PC-3 (cell line): ENCODE measurements at regions not wholly inside any gene's neighbourhood (a gene's known extent, or its start where the extent isn't known, plus 50 kb on each side); places are given as distances from the start of the nearest gene placed in this dataset.

Experiments used
- ATAC-seq: fragments of 200-7000 bp; cut with Tn5 transposase; 2 replicates; pipeline ENCODE4 v1.9.1; 2020; ENCODE audit warnings: mild to moderate bottlenecking, moderate library complexity
- BruUV-seq: library from RNA; stranded (reverse); fragments of 400-500 nt; replicated peaks from 2 replicates; lab custom pipeline; 2021; lab: Mats Ljungman, UMichigan
- CTCF ChIA-PET: fragments of 300-600 bp; sonication (Branson Sonifier 250); formaldehyde crosslinking; loops from one replicate; lab custom pipeline; 2022; ENCODE audit warnings: antibody characterized with exemption; lab: Charles Lee
- POLR2A ChIA-PET: fragments of 300-600 bp; sonication (Branson Sonifier 250); formaldehyde crosslinking; loops from one replicate; lab custom pipeline; 2022; ENCODE audit warnings: antibody characterized with exemption; ENCODE audit not compliant: unreplicated experiment; lab: Charles Lee
- DNase-seq: peaks from one replicate; pipeline ENCODE4 v3.0.0-alpha.2; 2015
- H2AFZ ChIP-seq: fragments of 300-600 bp; sonication (generic); 2 replicates; pipeline ENCODE4 v1.6.0; 2016; ENCODE audit warnings: antibody characterized with exemption, low read length
- H3F3A ChIP-seq: fragments of 300-600 bp; sonication (generic); one replicate; pipeline ENCODE4 v1.6.0; 2017; ENCODE audit warnings: antibody characterized with exemption, low read length, control low read depth, mild to moderate bottlenecking; ENCODE audit not compliant: unreplicated experiment
- H3K27ac ChIP-seq: fragments of 300-600 bp; sonication (generic); 2 replicates; pipeline ENCODE4 v1.5.1; 2016; ENCODE audit warnings: mild to moderate bottlenecking, low read length
- H3K27me3 ChIP-seq: fragments of 300-600 bp; sonication (generic); 2 replicates; pipeline ENCODE4 v1.6.1; 2016; ENCODE audit warnings: low read length, mixed read lengths
- H3K36me3 ChIP-seq: fragments of 300-600 bp; sonication (generic); 2 replicates; pipeline ENCODE4 v1.6.1; 2016; ENCODE audit warnings: low read depth, mixed run types, low read length, mixed read lengths
- H3K4me1 ChIP-seq: fragments of 300-600 bp; sonication (generic); 2 replicates; pipeline ENCODE4 v1.5.1; 2016; ENCODE audit warnings: low read length; ENCODE audit not compliant: insufficient read depth
- H3K4me2 ChIP-seq: fragments of 300-600 bp; sonication (generic); 2 replicates; pipeline ENCODE4 v1.6.0; 2016; ENCODE audit warnings: low read length
- H3K4me3 ChIP-seq: fragments of 300-600 bp; sonication (generic); 2 replicates; pipeline ENCODE4 v1.5.1; 2016; ENCODE audit warnings: mild to moderate bottlenecking, low read length, mixed read lengths
- H3K79me2 ChIP-seq: fragments of 300-600 bp; sonication (generic); 2 replicates; pipeline ENCODE4 v1.6.1; 2017; ENCODE audit warnings: low read length, mixed read lengths
- H3K9ac ChIP-seq: fragments of 300-600 bp; sonication (generic); 2 replicates; pipeline ENCODE4 v1.6.0; 2016; ENCODE audit warnings: mild to moderate bottlenecking, low read length
- H3K9me2 ChIP-seq: fragments of 300-600 bp; sonication (generic); replicated peaks from 2 replicates; pipeline ENCODE4 v1.6.1; 2016; ENCODE audit warnings: mixed run types, low read length, mixed read lengths
- H3K9me3 ChIP-seq: fragments of 300-600 bp; sonication (generic); 2 replicates; pipeline ENCODE4 v1.6.1; 2016; ENCODE audit warnings: low read length, mixed read lengths
- H4K20me1 ChIP-seq: fragments of 300-600 bp; sonication (generic); 2 replicates; pipeline ENCODE4 v1.6.1; 2016; ENCODE audit warnings: low read length, mixed read lengths
- EZH2 ChIP-seq: fragments of 300-600 bp; sonication (generic); IDR thresholded peaks from one replicate; pipeline ENCODE4 v1.6.1; 2017; ENCODE audit warnings: antibody characterized with exemption, mild to moderate bottlenecking, low read length; ENCODE audit not compliant: unreplicated experiment
- EZH2phosphoT487 ChIP-seq: fragments of 300-600 bp; sonication (generic); IDR thresholded peaks from 2 replicates; pipeline ENCODE4 v1.6.1; 2018; ENCODE audit warnings: mild to moderate bottlenecking, antibody characterized with exemption, low read length, borderline replicate concordance
- intact Hi-C: fragments of 100-400 bp; cut with micrococcal nuclease; formaldehyde crosslinking; loops from 2 replicates; pipeline ENCODE4 v1.9.0; 2023
- TF ChIP-seq, protein P1 (sequence below): fragments of 300-600 bp; sonication (generic); conservative IDR thresholded peaks from 2 replicates; pipeline ENCODE4 v1.5.1; 2017; ENCODE audit warnings: antibody characterized with exemption, low read depth, mild to moderate bottlenecking, low read length

DNA sequence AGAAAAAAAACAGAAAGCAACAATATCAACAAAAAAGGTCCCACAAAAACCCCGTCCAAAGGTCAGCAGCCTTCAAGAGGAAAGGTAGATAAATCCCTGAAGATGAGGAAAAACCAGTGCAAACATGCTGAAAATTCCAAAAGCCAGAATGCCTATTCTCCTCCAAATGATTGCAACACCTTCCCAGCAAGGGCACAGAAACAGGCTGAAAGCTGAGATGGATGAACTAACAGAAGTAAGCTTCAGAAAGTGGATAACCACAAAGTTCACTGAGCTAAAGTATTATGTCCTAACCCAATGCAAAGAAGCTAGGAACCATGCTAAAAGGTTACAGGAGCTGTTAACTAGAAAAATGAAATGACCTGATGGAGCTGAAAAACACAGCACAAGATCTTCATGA lies 226.4 kb upstream of the DSEL start:
- Histone ChIP-seq H3K9me3 (no peaks in the 10 kb centered on the region), H3K4me3 (no peak overlapping the region), H3K9ac (no peak overlapping the region), H3K27ac (no peak overlapping the region), H4K20me1 (no peaks in the 10 kb centered on the region), H3K4me1 (no peaks in the 10 kb centered on the region), H3K27me3 (no peaks in the 10 kb centered on the region), H3K79me2 (no peaks in the 10 kb centered on the region), H3K4me2 (no peak overlapping the region), H3F3A (no peaks in the 10 kb centered on the region), H3K9me2 (no peaks in the 10 kb centered on the region), H2AFZ (no peak overlapping the region), H3K36me3 (no peaks in the 10 kb centered on the region)
- no peak for ATAC-seq
- ChIA-PET CTCF (no interaction called here), POLR2A (no interaction called here)
- TF ChIP-seq EZH2phosphoT487 (no peak), EZH2 (no peak)
- TF ChIP-seq, protein P1, sequence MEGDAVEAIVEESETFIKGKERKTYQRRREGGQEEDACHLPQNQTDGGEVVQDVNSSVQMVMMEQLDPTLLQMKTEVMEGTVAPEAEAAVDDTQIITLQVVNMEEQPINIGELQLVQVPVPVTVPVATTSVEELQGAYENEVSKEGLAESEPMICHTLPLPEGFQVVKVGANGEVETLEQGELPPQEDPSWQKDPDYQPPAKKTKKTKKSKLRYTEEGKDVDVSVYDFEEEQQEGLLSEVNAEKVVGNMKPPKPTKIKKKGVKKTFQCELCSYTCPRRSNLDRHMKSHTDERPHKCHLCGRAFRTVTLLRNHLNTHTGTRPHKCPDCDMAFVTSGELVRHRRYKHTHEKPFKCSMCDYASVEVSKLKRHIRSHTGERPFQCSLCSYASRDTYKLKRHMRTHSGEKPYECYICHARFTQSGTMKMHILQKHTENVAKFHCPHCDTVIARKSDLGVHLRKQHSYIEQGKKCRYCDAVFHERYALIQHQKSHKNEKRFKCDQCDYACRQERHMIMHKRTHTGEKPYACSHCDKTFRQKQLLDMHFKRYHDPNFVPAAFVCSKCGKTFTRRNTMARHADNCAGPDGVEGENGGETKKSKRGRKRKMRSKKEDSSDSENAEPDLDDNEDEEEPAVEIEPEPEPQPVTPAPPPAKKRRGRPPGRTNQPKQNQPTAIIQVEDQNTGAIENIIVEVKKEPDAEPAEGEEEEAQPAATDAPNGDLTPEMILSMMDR = no peak
- no TSS peak for BruUV-seq
- intact Hi-C loops = no loop called here
- no peak for DNase-seq

DNA sequence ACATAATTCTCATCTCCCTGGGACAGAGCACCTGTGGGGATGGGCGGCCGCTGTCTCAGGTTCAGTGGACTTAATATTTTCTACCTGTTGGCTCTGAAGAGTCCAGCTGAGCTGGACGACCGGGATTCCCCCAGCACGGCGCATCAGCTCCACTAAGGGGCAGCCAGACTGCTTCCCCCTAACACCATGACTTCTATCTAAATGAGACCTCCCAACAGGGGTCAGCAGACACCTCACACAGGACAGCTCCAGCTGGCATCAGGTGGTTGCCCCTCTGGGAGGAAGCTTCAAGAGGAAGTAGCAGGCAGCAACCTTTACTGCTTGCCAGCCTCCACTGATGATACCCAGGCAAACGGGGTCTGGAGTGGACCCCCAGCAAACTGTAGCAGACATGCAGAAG lies 226.0 kb upstream of the DSEL start:
- no peaks in the 10 kb centered on the region for H3F3A ChIP-seq
- CTCF ChIA-PET = no interaction called here
- H4K20me1 ChIP-seq = no peaks in the 10 kb centered on the region
- H3K4me1 ChIP-seq = no peaks in the 10 kb centered on the region
- POLR2A ChIA-PET = no interaction called here
- H3K79me2 ChIP-seq = no peaks in the 10 kb centered on the region
- no peak overlapping the region for H2AFZ ChIP-seq
- H3K27ac ChIP-seq = no peak overlapping the region
- BruUV-seq = no TSS peak
- H3K36me3 ChIP-seq = no peaks in the 10 kb centered on the region
- intact Hi-C loops = no loop called here
- H3K4me2 ChIP-seq = no peak overlapping the region
- no peak for ATAC-seq
- H3K27me3 ChIP-seq = no peaks in the 10 kb centered on the region
- H3K9me3 ChIP-seq = no peaks in the 10 kb centered on the region
- no peak overlapping the region for H3K4me3 ChIP-seq
- TF ChIP-seq, protein P1 = no peak
- TF ChIP-seq EZH2phosphoT487 (no peak), EZH2 (no peak)
- no peak for DNase-seq
- no peaks in the 10 kb centered on the region for H3K9me2 ChIP-seq
- no peak overlapping the region for H3K9ac ChIP-seq

DNA sequence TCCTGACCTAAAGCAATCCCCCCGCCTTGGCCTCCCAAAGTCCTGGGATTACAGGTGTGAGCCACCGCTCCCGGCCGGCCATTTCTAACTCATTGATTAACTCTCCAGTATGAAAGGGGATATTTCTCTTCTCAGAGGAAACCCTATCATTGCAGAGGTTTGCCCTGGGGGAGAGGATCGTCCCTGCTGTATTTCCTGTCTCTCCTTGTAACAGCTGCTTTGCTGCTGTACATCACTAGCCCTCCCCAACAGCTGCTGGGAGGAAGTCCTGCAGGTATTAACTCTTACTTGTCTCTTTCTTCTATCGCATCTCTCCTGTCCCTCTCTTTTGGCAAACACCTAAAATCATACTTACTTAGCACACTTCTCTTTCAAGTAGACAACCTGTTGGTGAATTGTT lies 219.0 kb upstream of the DSEL start:
- no peak overlapping the region for H2AFZ ChIP-seq
- H3K27me3 ChIP-seq = no peaks in the 10 kb centered on the region
- intact Hi-C loops = no loop called here
- H3K9me3 ChIP-seq = no peaks in the 10 kb centered on the region
- no peak overlapping the region for H3K9ac ChIP-seq
- H3K79me2 ChIP-seq = no peaks in the 10 kb centered on the region
- ATAC-seq = no peak
- peaks cover 29% of the 10 kb centered on the region for H3K4me1 ChIP-seq
- H3K36me3 ChIP-seq = no peaks in the 10 kb centered on the region
- H3K4me3 ChIP-seq = no peak overlapping the region
- no peak overlapping the region for H3K27ac ChIP-seq
- POLR2A ChIA-PET = no interaction called here
- TF ChIP-seq EZH2 = no peak
- TF ChIP-seq, protein P1 = no peak
- no peak for TF ChIP-seq EZH2phosphoT487
- BruUV-seq = no TSS peak
- H3K9me2 ChIP-seq = no peaks in the 10 kb centered on the region
- H3F3A ChIP-seq = peaks cover 6% of the 10 kb centered on the region
- no peaks in the 10 kb centered on the region for H4K20me1 ChIP-seq
- no peak overlapping the region for H3K4me2 ChIP-seq
- no peak for DNase-seq
- CTCF ChIA-PET = no interaction called here
